ENCODE measurements at regions not wholly inside any gene's neighbourhood (a gene's known extent, or its start where the extent isn't known, plus 50 kb on each side); places are given as distances from the start of the nearest gene placed in this dataset.

- TF ChIP-seq, protein P1, sequence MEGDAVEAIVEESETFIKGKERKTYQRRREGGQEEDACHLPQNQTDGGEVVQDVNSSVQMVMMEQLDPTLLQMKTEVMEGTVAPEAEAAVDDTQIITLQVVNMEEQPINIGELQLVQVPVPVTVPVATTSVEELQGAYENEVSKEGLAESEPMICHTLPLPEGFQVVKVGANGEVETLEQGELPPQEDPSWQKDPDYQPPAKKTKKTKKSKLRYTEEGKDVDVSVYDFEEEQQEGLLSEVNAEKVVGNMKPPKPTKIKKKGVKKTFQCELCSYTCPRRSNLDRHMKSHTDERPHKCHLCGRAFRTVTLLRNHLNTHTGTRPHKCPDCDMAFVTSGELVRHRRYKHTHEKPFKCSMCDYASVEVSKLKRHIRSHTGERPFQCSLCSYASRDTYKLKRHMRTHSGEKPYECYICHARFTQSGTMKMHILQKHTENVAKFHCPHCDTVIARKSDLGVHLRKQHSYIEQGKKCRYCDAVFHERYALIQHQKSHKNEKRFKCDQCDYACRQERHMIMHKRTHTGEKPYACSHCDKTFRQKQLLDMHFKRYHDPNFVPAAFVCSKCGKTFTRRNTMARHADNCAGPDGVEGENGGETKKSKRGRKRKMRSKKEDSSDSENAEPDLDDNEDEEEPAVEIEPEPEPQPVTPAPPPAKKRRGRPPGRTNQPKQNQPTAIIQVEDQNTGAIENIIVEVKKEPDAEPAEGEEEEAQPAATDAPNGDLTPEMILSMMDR (IDR thresholded peaks at IDR 0.05): no peak
- TF ChIP-seq POLR2A (IDR thresholded peaks at IDR 0.05): no peak
Measured at GRCh38 chr2:111626037-111626864, 257.7 kb downstream of the ANAPC1 start.

Measured in Peyer's patch (tissue), 4 donors.